ENCODE measurements at regions not wholly inside any gene's neighbourhood (a gene's known extent, or its start where the extent isn't known, plus 50 kb on each side); places are given as distances from the start of the nearest gene placed in this dataset.

- DNase-seq (ENCODE audit: low spot score), result no peak
These were observed 1262.4 kb upstream of the PCDH20 start for GRCh38 chr13:62678039-62678438.

- no peak for DNase-seq (ENCODE audit: low spot score)
These were observed 1248.1 kb upstream of the PCDH20 start for GRCh38 chr13:62663767-62664166.

GRCh38 chr13:62659365-62659764, 1243.7 kb upstream of the PCDH20 start:
- no peak for DNase-seq (ENCODE audit: low spot score)

- no peak for DNase-seq (ENCODE audit: low spot score)
These were observed 1237.7 kb upstream of the PCDH20 start for GRCh38 chr13:62653371-62653770.

GRCh38 chr13:62643799-62644524, 1228.3 kb upstream of the PCDH20 start:
- DNase-seq (ENCODE audit: low spot score), result no peak

- DNase-seq (ENCODE audit: low spot score), result no peak
These were observed 1227.4 kb upstream of the PCDH20 start for GRCh38 chr13:62643007-62643483.

GRCh38 chr13:62635161-62635560, 1219.5 kb upstream of the PCDH20 start:
- no peak for DNase-seq (ENCODE audit: low spot score)

GRCh38 chr13:62633448-62633847, 1217.8 kb upstream of the PCDH20 start:
- DNase-seq (ENCODE audit: low spot score), result no peak

- no peak for DNase-seq (ENCODE audit: low spot score)
These were observed 1216.0 kb upstream of the PCDH20 start for GRCh38 chr13:62631619-62632018.

GRCh38 chr13:62631124-62631523, 1215.5 kb upstream of the PCDH20 start:
- no peak for DNase-seq (ENCODE audit: low spot score)

- DNase-seq (ENCODE audit: low spot score), result no peak
These were observed 1214.0 kb upstream of the PCDH20 start for GRCh38 chr13:62629618-62630017.

GRCh38 chr13:62627226-62627625, 1211.6 kb upstream of the PCDH20 start:
- DNase-seq (ENCODE audit: low spot score), result no peak

GRCh38 chr13:62626771-62627170, 1211.1 kb upstream of the PCDH20 start:
- no peak for DNase-seq (ENCODE audit: low spot score)

GRCh38 chr13:62625214-62625881, 1209.7 kb upstream of the PCDH20 start:
- no peak for DNase-seq (ENCODE audit: low spot score)

GRCh38 chr13:62613819-62614218, 1198.2 kb upstream of the PCDH20 start:
- DNase-seq (ENCODE audit: low spot score), result no peak

GRCh38 chr13:62611343-62611742, 1195.7 kb upstream of the PCDH20 start:
- no peak for DNase-seq (ENCODE audit: low spot score)

GRCh38 chr13:62598708-62599107, 1183.1 kb upstream of the PCDH20 start:
- DNase-seq (ENCODE audit: low spot score), result no peak

GRCh38 chr13:62595976-62596375, 1180.3 kb upstream of the PCDH20 start:
- peak; percentile 2 for DNase-seq (ENCODE audit: low spot score)

- DNase-seq (ENCODE audit: low spot score), result no peak
These were observed 1178.2 kb upstream of the PCDH20 start for GRCh38 chr13:62593804-62594203.

- no peak for DNase-seq (ENCODE audit: low spot score)
These were observed 1167.8 kb upstream of the PCDH20 start for GRCh38 chr13:62583466-62583865.

GRCh38 chr13:62578402-62578801, 1162.8 kb upstream of the PCDH20 start:
- no peak for DNase-seq (ENCODE audit: low spot score)

- DNase-seq (ENCODE audit: low spot score), result no peak
These were observed 1149.1 kb upstream of the PCDH20 start for GRCh38 chr13:62564770-62565169.

GRCh38 chr13:62563251-62563650, 1147.6 kb upstream of the PCDH20 start:
- no peak for DNase-seq (ENCODE audit: low spot score)

GRCh38 chr13:62556978-62557377, 1141.3 kb upstream of the PCDH20 start:
- DNase-seq (ENCODE audit: low spot score), result no peak
